ENCODE measurements at regions not wholly inside any gene's neighbourhood (a gene's known extent, or its start where the extent isn't known, plus 50 kb on each side); places are given as distances from the start of the nearest gene placed in this dataset.

GRCh38 chr3:177959188-177959587 lies 577.0 kb upstream of the KCNMB2 start:
- no peaks in the 10 kb centered on the region for H3K9me2 ChIP-seq (ENCODE audit: insufficient read depth)
- H3K4me2 ChIP-seq: no peak overlapping the region
- POLR2A ChIA-PET (ENCODE audit: unreplicated experiment): no interaction called here
- TF ChIP-seq EZH2 (IDR thresholded peaks at IDR 0.05; ENCODE audit: low read depth) (no peak), CTCF (conservative IDR thresholded peaks at IDR 0.05) (no peak)
- H3F3A ChIP-seq (ENCODE audit: insufficient read depth, low read depth): no peaks in the 10 kb centered on the region
- H3K4me3 ChIP-seq: no peak overlapping the region
- H4K20me1 ChIP-seq (ENCODE audit: insufficient read depth): no peaks in the 10 kb centered on the region
- H3K36me3 ChIP-seq (ENCODE audit: low read depth): no peaks in the 10 kb centered on the region
- no TSS peak for BruUV-seq (replicated peaks)
- DNase-seq: no peak
- H3K79me2 ChIP-seq (ENCODE audit: low read depth): no peaks in the 10 kb centered on the region
- H3K4me1 ChIP-seq (replicated peaks; ENCODE audit: insufficient read depth): no peaks in the 10 kb centered on the region
- intact Hi-C loops (cut with micrococcal nuclease; ENCODE audit: unreplicated experiment): no loop called here
- CTCF ChIA-PET: no interaction called here
- H3K9me3 ChIP-seq (ENCODE audit: insufficient read depth, low read depth): no peaks in the 10 kb centered on the region
- no peaks in the 10 kb centered on the region for H3K27me3 ChIP-seq (ENCODE audit: insufficient read depth, low read depth)
- no peak overlapping the region for H2AFZ ChIP-seq
- H3K27ac ChIP-seq: no peak overlapping the region

- ChIA-PET CTCF (no interaction called here), POLR2A (ENCODE audit: unreplicated experiment) (no interaction called here)
- Histone ChIP-seq H3K9me2 (ENCODE audit: insufficient read depth) (no peaks in the 10 kb centered on the region), H3K9me3 (ENCODE audit: insufficient read depth, low read depth) (no peaks in the 10 kb centered on the region), H3K27ac (no peak overlapping the region), H4K20me1 (ENCODE audit: insufficient read depth) (no peaks in the 10 kb centered on the region), H3K79me2 (ENCODE audit: low read depth) (no peaks in the 10 kb centered on the region), H2AFZ (no peak overlapping the region), H3F3A (ENCODE audit: insufficient read depth, low read depth) (no peaks in the 10 kb centered on the region), H3K4me1 (replicated peaks; ENCODE audit: insufficient read depth) (no peaks in the 10 kb centered on the region), H3K4me3 (no peak overlapping the region), H3K36me3 (ENCODE audit: low read depth) (no peaks in the 10 kb centered on the region), H3K27me3 (ENCODE audit: insufficient read depth, low read depth) (no peaks in the 10 kb centered on the region), H3K4me2 (no peak overlapping the region)
- TF ChIP-seq EZH2 (IDR thresholded peaks at IDR 0.05; ENCODE audit: low read depth) (no peak), CTCF (conservative IDR thresholded peaks at IDR 0.05) (no peak)
- no TSS peak for BruUV-seq (replicated peaks)
- intact Hi-C loops (cut with micrococcal nuclease; ENCODE audit: unreplicated experiment): no loop called here
- DNase-seq: no peak
These were observed 576.2 kb upstream of the KCNMB2 start for GRCh38 chr3:177960014-177960413.

GRCh38 chr3:177960722-177961121 lies 575.5 kb upstream of the KCNMB2 start:
- Histone ChIP-seq H4K20me1 (ENCODE audit: insufficient read depth) (no peaks in the 10 kb centered on the region), H3K27ac (no peak overlapping the region), H3K4me2 (no peak overlapping the region), H3F3A (ENCODE audit: insufficient read depth, low read depth) (no peaks in the 10 kb centered on the region), H3K9me2 (ENCODE audit: insufficient read depth) (no peaks in the 10 kb centered on the region), H3K4me3 (no peak overlapping the region), H3K36me3 (ENCODE audit: low read depth) (no peaks in the 10 kb centered on the region), H3K79me2 (ENCODE audit: low read depth) (no peaks in the 10 kb centered on the region), H2AFZ (no peak overlapping the region), H3K27me3 (ENCODE audit: insufficient read depth, low read depth) (no peaks in the 10 kb centered on the region), H3K4me1 (replicated peaks; ENCODE audit: insufficient read depth) (no peaks in the 10 kb centered on the region), H3K9me3 (ENCODE audit: insufficient read depth, low read depth) (no peaks in the 10 kb centered on the region)
- TF ChIP-seq CTCF (conservative IDR thresholded peaks at IDR 0.05) (no peak), EZH2 (IDR thresholded peaks at IDR 0.05; ENCODE audit: low read depth) (no peak)
- BruUV-seq (replicated peaks): no TSS peak
- intact Hi-C loops (cut with micrococcal nuclease; ENCODE audit: unreplicated experiment): no loop called here
- POLR2A ChIA-PET (ENCODE audit: unreplicated experiment): no interaction called here
- CTCF ChIA-PET: no interaction called here
- no peak for DNase-seq

Measured in PC-9 (cell line).